ENCODE measurements at regions not wholly inside any gene's neighbourhood (a gene's known extent, or its start where the extent isn't known, plus 50 kb on each side); places are given as distances from the start of the nearest gene placed in this dataset.

DNA sequence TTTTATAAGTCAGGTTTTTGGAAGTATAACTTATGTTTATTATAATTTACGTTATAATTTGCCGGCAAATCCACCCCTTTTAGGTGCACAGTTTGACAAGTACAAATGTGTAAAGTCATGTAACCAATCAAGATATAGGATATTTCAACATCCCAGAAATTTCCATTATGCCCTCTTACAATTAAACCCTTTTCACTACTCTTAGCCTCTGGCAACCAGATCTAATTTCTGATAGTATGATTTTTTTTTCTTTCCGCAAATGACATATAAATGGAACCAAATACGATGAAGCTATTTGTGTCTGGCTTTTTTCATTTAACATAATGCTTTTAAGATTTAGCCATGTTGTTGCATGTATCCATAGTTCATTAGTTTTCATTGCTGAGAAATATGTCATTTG lies 69.5 kb upstream of the HTATIP2 start:
- TF ChIP-seq EZH2 (IDR thresholded peaks at IDR 0.05; ENCODE audit: borderline replicate concordance, low read depth, low read length, poor library complexity, severe bottlenecking): no peak
- TF ChIP-seq, protein P1, sequence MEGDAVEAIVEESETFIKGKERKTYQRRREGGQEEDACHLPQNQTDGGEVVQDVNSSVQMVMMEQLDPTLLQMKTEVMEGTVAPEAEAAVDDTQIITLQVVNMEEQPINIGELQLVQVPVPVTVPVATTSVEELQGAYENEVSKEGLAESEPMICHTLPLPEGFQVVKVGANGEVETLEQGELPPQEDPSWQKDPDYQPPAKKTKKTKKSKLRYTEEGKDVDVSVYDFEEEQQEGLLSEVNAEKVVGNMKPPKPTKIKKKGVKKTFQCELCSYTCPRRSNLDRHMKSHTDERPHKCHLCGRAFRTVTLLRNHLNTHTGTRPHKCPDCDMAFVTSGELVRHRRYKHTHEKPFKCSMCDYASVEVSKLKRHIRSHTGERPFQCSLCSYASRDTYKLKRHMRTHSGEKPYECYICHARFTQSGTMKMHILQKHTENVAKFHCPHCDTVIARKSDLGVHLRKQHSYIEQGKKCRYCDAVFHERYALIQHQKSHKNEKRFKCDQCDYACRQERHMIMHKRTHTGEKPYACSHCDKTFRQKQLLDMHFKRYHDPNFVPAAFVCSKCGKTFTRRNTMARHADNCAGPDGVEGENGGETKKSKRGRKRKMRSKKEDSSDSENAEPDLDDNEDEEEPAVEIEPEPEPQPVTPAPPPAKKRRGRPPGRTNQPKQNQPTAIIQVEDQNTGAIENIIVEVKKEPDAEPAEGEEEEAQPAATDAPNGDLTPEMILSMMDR (conservative IDR thresholded peaks at IDR 0.05; ENCODE audit: low read depth, low read length): no peak
- no TSS peak for BruUV-seq (replicated peaks)
- no peak overlapping the region for H3K27ac ChIP-seq (ENCODE audit: low read depth, low read length, poor library complexity, severe bottlenecking)
- H3K4me1 ChIP-seq (ENCODE audit: insufficient read depth, low read length, poor library complexity, severe bottlenecking): no peaks in the 10 kb centered on the region
- DNase-seq (ENCODE audit: low spot score): no peak
- H3K9me3 ChIP-seq (ENCODE audit: low read depth, low read length, poor library complexity, severe bottlenecking): no peaks in the 10 kb centered on the region
- CTCF ChIA-PET: no interaction called here
- intact Hi-C loops (cut with micrococcal nuclease; ENCODE audit: unreplicated experiment): no loop called here
- POLR2A ChIA-PET (ENCODE audit: low non-redundant PET): no interaction called here
- H3K36me3 ChIP-seq (ENCODE audit: insufficient read depth, low read length, poor library complexity, severe bottlenecking): no peaks in the 10 kb centered on the region
- peaks cover 19% of the 10 kb centered on the region for H3K27me3 ChIP-seq (replicated peaks; ENCODE audit: insufficient read depth, low read depth, low read length, poor library complexity)
- H3K4me3 ChIP-seq (ENCODE audit: low read depth, low read length, poor library complexity, severe bottlenecking): no peak overlapping the region

DNA sequence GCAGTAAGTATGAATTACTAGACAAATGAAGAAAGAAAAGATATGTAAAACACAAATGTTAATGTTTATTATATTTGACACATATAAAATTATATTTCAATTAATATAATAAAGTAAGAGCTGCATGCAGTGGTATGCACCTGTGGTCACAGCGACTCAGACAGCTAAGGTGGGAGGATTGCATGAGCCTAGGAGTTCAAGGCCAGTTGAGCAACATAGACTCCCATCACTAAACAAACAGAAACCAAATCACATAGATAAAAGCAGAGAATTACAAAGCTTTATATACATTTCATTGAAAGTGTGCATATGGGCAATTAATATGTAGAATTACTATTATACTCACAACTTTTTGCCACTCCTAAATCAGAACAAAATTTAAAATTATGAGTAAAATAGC lies 70.0 kb upstream of the HTATIP2 start:
- CTCF ChIA-PET: no interaction called here
- intact Hi-C loops (cut with micrococcal nuclease; ENCODE audit: unreplicated experiment): no loop called here

DNA sequence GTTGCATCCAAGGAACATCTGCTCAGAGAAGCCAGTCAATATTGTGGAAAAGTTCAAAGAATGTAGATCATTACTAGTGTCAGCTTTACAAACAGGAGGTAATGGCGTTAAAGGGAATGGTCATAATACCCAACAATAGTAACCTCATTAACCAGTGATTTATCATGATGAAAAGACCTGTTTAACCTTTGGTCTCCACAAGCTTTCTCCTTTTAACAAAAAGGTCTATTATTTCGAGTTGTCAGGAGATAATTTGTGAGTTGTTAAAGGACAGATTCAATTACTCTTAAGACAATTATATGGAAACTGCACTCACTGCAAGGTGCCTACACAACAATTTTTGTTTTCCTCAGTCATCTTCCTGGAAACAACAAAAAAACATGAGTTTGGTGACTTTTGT lies 73.8 kb upstream of the HTATIP2 start:
- peaks cover 17% of the 10 kb centered on the region for H3K27me3 ChIP-seq (replicated peaks; ENCODE audit: insufficient read depth, low read depth, low read length, poor library complexity)
- intact Hi-C loops (cut with micrococcal nuclease; ENCODE audit: unreplicated experiment): no loop called here
- H3K4me3 ChIP-seq (ENCODE audit: low read depth, low read length, poor library complexity, severe bottlenecking): no peak overlapping the region
- H3K4me1 ChIP-seq (ENCODE audit: insufficient read depth, low read length, poor library complexity, severe bottlenecking): no peaks in the 10 kb centered on the region
- no peak for TF ChIP-seq EZH2 (IDR thresholded peaks at IDR 0.05; ENCODE audit: borderline replicate concordance, low read depth, low read length, poor library complexity, severe bottlenecking)
- TF ChIP-seq, protein P1 (conservative IDR thresholded peaks at IDR 0.05; ENCODE audit: low read depth, low read length): no peak
- no TSS peak for BruUV-seq (replicated peaks)
- no peak overlapping the region for H3K27ac ChIP-seq (ENCODE audit: low read depth, low read length, poor library complexity, severe bottlenecking)
- DNase-seq (ENCODE audit: low spot score): no peak
- ChIA-PET CTCF (no interaction called here), POLR2A (ENCODE audit: low non-redundant PET) (no interaction called here)
- H3K36me3 ChIP-seq (ENCODE audit: insufficient read depth, low read length, poor library complexity, severe bottlenecking): no peaks in the 10 kb centered on the region
- no peaks in the 10 kb centered on the region for H3K9me3 ChIP-seq (ENCODE audit: low read depth, low read length, poor library complexity, severe bottlenecking)

More for the DNA sequence above, 70.0 kb upstream of the HTATIP2 start:
- no peak overlapping the region for H3K27ac ChIP-seq (ENCODE audit: low read depth, low read length, poor library complexity, severe bottlenecking)
- no peak for DNase-seq (ENCODE audit: low spot score)
- H3K36me3 ChIP-seq (ENCODE audit: insufficient read depth, low read length, poor library complexity, severe bottlenecking): no peaks in the 10 kb centered on the region
- peaks cover 15% of the 10 kb centered on the region for H3K27me3 ChIP-seq (replicated peaks; ENCODE audit: insufficient read depth, low read depth, low read length, poor library complexity)
- H3K9me3 ChIP-seq (ENCODE audit: low read depth, low read length, poor library complexity, severe bottlenecking): no peaks in the 10 kb centered on the region
- TF ChIP-seq, protein P1 (conservative IDR thresholded peaks at IDR 0.05; ENCODE audit: low read depth, low read length): no peak
- no peak for TF ChIP-seq EZH2 (IDR thresholded peaks at IDR 0.05; ENCODE audit: borderline replicate concordance, low read depth, low read length, poor library complexity, severe bottlenecking)
- POLR2A ChIA-PET (ENCODE audit: low non-redundant PET): no interaction called here
- H3K4me3 ChIP-seq (ENCODE audit: low read depth, low read length, poor library complexity, severe bottlenecking): no peak overlapping the region
- H3K4me1 ChIP-seq (ENCODE audit: insufficient read depth, low read length, poor library complexity, severe bottlenecking): no peaks in the 10 kb centered on the region
- BruUV-seq (replicated peaks): no TSS peak
